ENCODE measurements at regions not wholly inside any gene's neighbourhood (a gene's known extent, or its start where the extent isn't known, plus 50 kb on each side); places are given as distances from the start of the nearest gene placed in this dataset.
"Not testable (repeated sequence)": the region's sequence is repeated elsewhere in the genome, so short reads cannot be mapped to it uniquely, and the experiment has no call there.

- Mint-ChIP-seq H3K4me1 (no peaks in the 10 kb centered on the region), H3K27ac (no peak overlapping the region), H3K9me3 (ENCODE audit: insufficient read depth) (no peaks in the 10 kb centered on the region), H3K4me3 (no peak overlapping the region), H3K27me3 (no peaks in the 10 kb centered on the region)
- Histone ChIP-seq H3K4me3 (ENCODE audit: control extremely low read depth in 1 of 5, extremely low read depth in 1 of 5, insufficient read depth in 1 of 5, low read depth in 2 of 5, low read length in 4 of 5) (no peak overlapping the region), H2AFZ (ENCODE audit: insufficient read depth, low read depth, low read length, poor library complexity, severe bottlenecking) (no peak overlapping the region), H3K36me3 (replicated peaks in 1 of 2; ENCODE audit: control extremely low read depth in 1 of 2, control insufficient read depth in 1 of 2, extremely low read depth in 1 of 2, insufficient read depth in 2 of 2, low read length in 1 of 2) (no peaks in the 10 kb centered on the region), H3K27ac (ENCODE audit: low read length in 2 of 2) (no peak overlapping the region), H4K20me1 (ENCODE audit: control insufficient read depth, insufficient read depth, low read length, poor library complexity, severe bottlenecking) (no peaks in the 10 kb centered on the region), H3K27me3 (replicated peaks in 1 of 4; ENCODE audit: control extremely low read depth in 1 of 4, control insufficient read depth in 3 of 4, insufficient read depth in 4 of 4, low read length in 3 of 4) (no peaks in the 10 kb centered on the region), H3K4me1 (ENCODE audit: control insufficient read depth in 2 of 2, insufficient read depth in 2 of 2, low read length in 2 of 2) (no peaks in the 10 kb centered on the region), H3K9ac (ENCODE audit: low read length) (no peak overlapping the region), H3K79me2 (ENCODE audit: control insufficient read depth, insufficient read depth, low read length) (no peaks in the 10 kb centered on the region), H3K9me3 (ENCODE audit: control extremely low read depth in 1 of 3, control insufficient read depth in 2 of 3, insufficient read depth in 1 of 3, low read length in 2 of 3) (no peaks in the 10 kb centered on the region), H3K4me2 (replicated peaks; ENCODE audit: low read depth, low read length, poor library complexity, severe bottlenecking) (no peak overlapping the region)
- intact Hi-C loops (cut with micrococcal nuclease), result loop anchor here (1.0 to 5.0 kb wide), 2 partner anchors 237 to 374 kb away; no protein-coding TSS in a partner anchor
- DNase-seq, result no peak
- TF ChIP-seq CTCF (IDR thresholded peaks at IDR 0.05) (no peak), EZH2 (IDR thresholded peaks at IDR 0.05; ENCODE audit: borderline replicate concordance, insufficient read depth, low read depth, low read length, poor library complexity, severe bottlenecking) (no peak)
- no peak for ATAC-seq (ENCODE audit: low read depth)
- ChIA-PET POLR2A (no interaction called here), CTCF (interaction anchor here (0.9 to 9.3 kb wide), 8 partner anchors 131 to 335 kb away, joined by 3 to 131 read pairs (median 5); no protein-coding TSS in a partner anchor)
- no CpG with 5 or more reads among the region's 3 CpGs for WGBS (ENCODE audit: insufficient coverage)
Observed at GRCh38 chrX:40878766-40879165, 143.4 kb upstream of the MED14 start.

GRCh38 chrX:40879172-40879571 is 143.8 kb upstream of the MED14 start:
- POLR2A ChIA-PET; H2AFZ ChIP-seq (ENCODE audit: insufficient read depth, low read depth, low read length, poor library complexity, severe bottlenecking); H4K20me1 ChIP-seq (ENCODE audit: control insufficient read depth, insufficient read depth, low read length, poor library complexity, severe bottlenecking); H3K4me2 ChIP-seq (replicated peaks; ENCODE audit: low read depth, low read length, poor library complexity, severe bottlenecking); H3K4me1 ChIP-seq (ENCODE audit: control insufficient read depth in 2 of 2, insufficient read depth in 2 of 2, low read length in 2 of 2); H3K27me3 ChIP-seq (replicated peaks in 1 of 4; ENCODE audit: control extremely low read depth in 1 of 4, control insufficient read depth in 3 of 4, insufficient read depth in 4 of 4, low read length in 3 of 4); H3K4me3 Mint-ChIP-seq; H3K9me3 Mint-ChIP-seq (ENCODE audit: insufficient read depth); H3K9me3 ChIP-seq (ENCODE audit: control extremely low read depth in 1 of 3, control insufficient read depth in 2 of 3, insufficient read depth in 1 of 3, low read length in 2 of 3); DNase-seq; H3K9ac ChIP-seq (ENCODE audit: low read length); H3K27ac Mint-ChIP-seq; H3K4me1 Mint-ChIP-seq; H3K27ac ChIP-seq (ENCODE audit: low read length in 2 of 2); ATAC-seq (ENCODE audit: low read depth); H3K36me3 ChIP-seq (replicated peaks in 1 of 2; ENCODE audit: control extremely low read depth in 1 of 2, control insufficient read depth in 1 of 2, extremely low read depth in 1 of 2, insufficient read depth in 2 of 2, low read length in 1 of 2); H3K79me2 ChIP-seq (ENCODE audit: control insufficient read depth, insufficient read depth, low read length); H3K27me3 Mint-ChIP-seq; H3K4me3 ChIP-seq (ENCODE audit: control extremely low read depth in 1 of 5, extremely low read depth in 1 of 5, insufficient read depth in 1 of 5, low read depth in 2 of 5, low read length in 4 of 5): not testable (repeated sequence)
- 100% methylated on average over 1 of the region's 6 CpGs for WGBS (ENCODE audit: insufficient coverage)
- CTCF ChIA-PET, result interaction anchor here (0.9 to 9.3 kb wide), 5 partner anchors 131 to 259 kb away, joined by 4 to 131 read pairs (median 5); no protein-coding TSS in a partner anchor
- intact Hi-C loops (cut with micrococcal nuclease), result loop anchor here (5.0 kb wide), 1 partner anchor 373 kb away; no protein-coding TSS in a partner anchor

Data from B cell (primary cell).